ENCODE measurements at regions not wholly inside any gene's neighbourhood (a gene's known extent, or its start where the extent isn't known, plus 50 kb on each side); places are given as distances from the start of the nearest gene placed in this dataset.
A peak's percentile ranks its signal among the peaks of the same experiment; 100 is the strongest.

GRCh38 chr5:28493456-28493855 lies 1455.1 kb upstream of the CDH9 start:
- Histone ChIP-seq H3K27me3 (no peaks in the 10 kb centered on the region), H2AFZ (replicated peaks) (no peak overlapping the region), H4K20me1 (ENCODE audit: low read depth) (no peaks in the 10 kb centered on the region), H3K4me1 (no peaks in the 10 kb centered on the region), H3K4me3 (no peak overlapping the region), H3K4me2 (no peak overlapping the region), H3K36me3 (no peaks in the 10 kb centered on the region), H3K9ac (no peak overlapping the region), H3K79me2 (ENCODE audit: low read depth) (no peaks in the 10 kb centered on the region), H3K9me3 (ENCODE audit: low read depth) (no peaks in the 10 kb centered on the region), H3K27ac (no peak overlapping the region), H3F3A (ENCODE audit: low read depth) (no peaks in the 10 kb centered on the region)
- DNase-seq (ENCODE audit: low spot score), result no peak
- Mint-ChIP-seq H3K4me1 (no peaks in the 10 kb centered on the region), H3K27me3 (ENCODE audit: insufficient read depth, low read depth) (no peaks in the 10 kb centered on the region), H3K4me3 (no peak overlapping the region), H3K27ac (no peak overlapping the region), H3K9me3 (peaks cover 2% of the 10 kb centered on the region), H3K36me3 (no peaks in the 10 kb centered on the region)
- no peak for TF ChIP-seq CTCF (IDR thresholded peaks at IDR 0.05)
- TF ChIP-seq EZH2 (IDR thresholded peaks at IDR 0.05), result no peak

DNA sequence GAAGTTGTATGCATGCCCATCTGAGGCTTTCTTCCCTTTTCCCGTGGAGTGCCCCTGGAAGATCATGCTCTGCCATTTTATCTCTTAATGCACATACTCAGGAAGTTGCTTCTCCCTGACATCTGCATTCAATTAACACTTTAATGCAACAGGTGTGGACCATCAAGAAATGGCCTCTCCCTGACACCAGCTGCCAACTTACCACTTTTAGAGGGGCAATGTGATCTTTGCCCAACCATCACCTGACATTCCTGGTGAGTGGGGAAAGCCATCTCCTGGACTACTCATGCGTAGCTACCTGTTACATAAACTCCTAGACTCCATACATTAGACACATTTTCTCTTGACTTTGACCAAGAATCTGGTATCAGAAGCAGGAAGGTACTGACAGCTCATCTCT lies 1450.4 kb upstream of the CDH9 start:
- H2AFZ ChIP-seq (replicated peaks), result no peak overlapping the region
- H3K9ac ChIP-seq, result no peak overlapping the region
- no peaks in the 10 kb centered on the region for H3K4me1 ChIP-seq
- H3K27ac ChIP-seq, result no peak overlapping the region
- no peaks in the 10 kb centered on the region for H3K36me3 ChIP-seq
- no peaks in the 10 kb centered on the region for H3K79me2 ChIP-seq (ENCODE audit: low read depth)
- H4K20me1 ChIP-seq (ENCODE audit: low read depth), result no peaks in the 10 kb centered on the region
- Mint-ChIP-seq H3K36me3 (no peaks in the 10 kb centered on the region), H3K4me3 (no peak overlapping the region), H3K4me1 (no peaks in the 10 kb centered on the region), H3K27ac (no peak overlapping the region), H3K27me3 (ENCODE audit: insufficient read depth, low read depth) (no peaks in the 10 kb centered on the region), H3K9me3 (peaks cover 5% of the 10 kb centered on the region)
- no peaks in the 10 kb centered on the region for H3F3A ChIP-seq (ENCODE audit: low read depth)
- no peaks in the 10 kb centered on the region for H3K27me3 ChIP-seq
- no peak overlapping the region for H3K4me3 ChIP-seq
- no peaks in the 10 kb centered on the region for H3K9me3 ChIP-seq (ENCODE audit: low read depth)
- no peak overlapping the region for H3K4me2 ChIP-seq
- TF ChIP-seq EZH2 (IDR thresholded peaks at IDR 0.05) (no peak), CTCF (IDR thresholded peaks at IDR 0.05) (no peak), EZH2phosphoT487 (IDR thresholded peaks at IDR 0.05) (no peak)
- DNase-seq (ENCODE audit: low spot score), result no peak

- H3K4me2 ChIP-seq, result no peak overlapping the region
- H3K27ac ChIP-seq, result no peak overlapping the region
- H3F3A ChIP-seq (ENCODE audit: low read depth), result no peaks in the 10 kb centered on the region
- H3K9ac ChIP-seq, result no peak overlapping the region
- Mint-ChIP-seq H3K9me3 (peaks cover 3% of the 10 kb centered on the region), H3K4me1 (peaks cover 2% of the 10 kb centered on the region), H3K4me3 (no peak overlapping the region), H3K36me3 (no peaks in the 10 kb centered on the region), H3K27ac (no peak overlapping the region), H3K27me3 (ENCODE audit: insufficient read depth, low read depth) (no peaks in the 10 kb centered on the region)
- TF ChIP-seq EZH2 (IDR thresholded peaks at IDR 0.05) (no peak), CTCF (IDR thresholded peaks at IDR 0.05) (no peak), EZH2phosphoT487 (IDR thresholded peaks at IDR 0.05) (no peak)
- no peaks in the 10 kb centered on the region for H4K20me1 ChIP-seq (ENCODE audit: low read depth)
- H3K9me3 ChIP-seq (ENCODE audit: low read depth), result no peaks in the 10 kb centered on the region
- no peaks in the 10 kb centered on the region for H3K79me2 ChIP-seq (ENCODE audit: low read depth)
- H3K36me3 ChIP-seq, result no peaks in the 10 kb centered on the region
- no peaks in the 10 kb centered on the region for H3K4me1 ChIP-seq
- H2AFZ ChIP-seq (replicated peaks), result no peak overlapping the region
- peak; percentile 1 for DNase-seq (ENCODE audit: low spot score)
- no peaks in the 10 kb centered on the region for H3K27me3 ChIP-seq
- no peak overlapping the region for H3K4me3 ChIP-seq
These were observed 1445.1 kb upstream of the CDH9 start for GRCh38 chr5:28483327-28484025.
